Fibroblast of lung (primary cell): ENCODE measurements at regions not wholly inside any gene's neighbourhood (a gene's known extent, or its start where the extent isn't known, plus 50 kb on each side); places are given as distances from the start of the nearest gene placed in this dataset.

ENCODE experiments used
- CTCF ChIP-seq, 2 donors: IDR thresholded peaks in 1 of 2; conservative IDR thresholded peaks in 1 of 2; 1 replicate in 1 of 2; 2 replicates in 1 of 2; pipeline ENCODE4 v1.5.1; 2011 to 2012; ENCODE audit warnings: low read length in 2 of 2, control low read depth in 1 of 2, inconsistent platforms in 1 of 2, low read depth in 1 of 2, mild to moderate bottlenecking in 1 of 2
- EZH2 ChIP-seq: IDR thresholded peaks from 2 replicates; pipeline ENCODE4 v1.5.1; 2012; ENCODE audit warnings: low read length, control low read depth, mild to moderate bottlenecking; ENCODE audit errors: missing control alignments

- TF ChIP-seq CTCF (conservative IDR thresholded peaks at IDR 0.05 in 1 of 2, IDR thresholded peaks at IDR 0.05 in 1 of 2; ENCODE audit: low read depth in 1 of 2, low read length in 2 of 2) (no peak), EZH2 (no peak)
Observed at GRCh38 chr1:208465266-208465665, 221.1 kb upstream of the PLXNA2 start.
